Bronchial epithelial cell (primary cell): ENCODE measurements at regions not wholly inside any gene's neighbourhood (a gene's known extent, or its start where the extent isn't known, plus 50 kb on each side); places are given as distances from the start of the nearest gene placed in this dataset.

Source experiments
- DNase-seq: peaks from one replicate; pipeline ENCODE4 v3.0.0-alpha.2; 2010; ENCODE audit warnings: low read depth
- FAIRE-seq: peaks from 2 replicates; lab custom pipeline; 2011; peaks lifted over from hg19 to GRCh38; lab: Jason Lieb, UNC
- H3K27me3 ChIP-seq: 2 replicates; pipeline ENCODE4 v1.5.1; 2011; ENCODE audit warnings: low read length; ENCODE audit not compliant: control insufficient read depth, insufficient read depth
- H3K36me3 ChIP-seq: 2 replicates; pipeline ENCODE4 v1.5.1; 2011; ENCODE audit warnings: low read length; ENCODE audit not compliant: control insufficient read depth, insufficient read depth
- H3K4me3 ChIP-seq: 2 replicates; pipeline ENCODE4 v1.5.1; 2011; ENCODE audit warnings: mild to moderate bottlenecking, low read depth, low read length, control low read depth
- CTCF ChIP-seq: IDR thresholded peaks from 2 replicates; pipeline ENCODE4 v1.5.1; 2011; ENCODE audit warnings: mild to moderate bottlenecking, moderate library complexity, low read length, control low read depth, inconsistent platforms; ENCODE audit not compliant: insufficient read depth, severe bottlenecking

DNA sequence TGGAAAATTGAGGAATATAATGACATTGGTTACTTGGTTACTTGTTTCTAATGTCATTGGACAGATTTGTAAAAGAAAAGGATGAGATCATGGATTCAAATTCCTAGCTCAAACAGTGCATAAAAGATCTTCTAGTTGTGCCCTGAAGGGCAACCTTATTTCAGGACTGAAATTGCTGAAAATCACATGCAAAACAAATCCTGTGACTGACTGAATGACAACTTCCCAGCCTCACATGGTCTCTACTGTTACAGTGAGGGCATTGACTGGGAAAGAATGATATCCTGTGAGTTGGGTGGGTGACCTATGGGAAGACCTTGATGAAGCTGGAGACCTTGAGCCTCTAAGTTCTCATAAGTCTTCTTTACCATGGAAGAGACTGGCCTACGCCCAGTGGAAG is 90.4 kb upstream of the HAAO start:
- DNase-seq (no peak), FAIRE-seq (no peak)
- no peak overlapping the region for H3K4me3 ChIP-seq
- H3K36me3 ChIP-seq = no peaks in the 10 kb centered on the region
- no peaks in the 10 kb centered on the region for H3K27me3 ChIP-seq
- TF ChIP-seq CTCF = no peak

- DNase-seq (peak; percentile 98), FAIRE-seq (peak; percentile 32)
- Histone ChIP-seq H3K27me3 (no peaks in the 10 kb centered on the region), H3K36me3 (no peaks in the 10 kb centered on the region), H3K4me3 (no peak overlapping the region)
- no peak for TF ChIP-seq CTCF
Measured at GRCh38 chr2:42881732-42882131, 89.3 kb upstream of the HAAO start.

- FAIRE-seq = no peak
- no peak for TF ChIP-seq CTCF
- no peak for DNase-seq
- Histone ChIP-seq H3K27me3 (no peaks in the 10 kb centered on the region), H3K36me3 (no peaks in the 10 kb centered on the region), H3K4me3 (no peak overlapping the region)
Measured at GRCh38 chr2:42880738-42881690, 88.6 kb upstream of the HAAO start.

- H3K36me3 ChIP-seq = no peaks in the 10 kb centered on the region
- FAIRE-seq (no peak), DNase-seq (peak; percentile 47)
- H3K4me3 ChIP-seq = no peak overlapping the region
- no peaks in the 10 kb centered on the region for H3K27me3 ChIP-seq
- TF ChIP-seq CTCF = no peak
Measured at GRCh38 chr2:42879913-42880737, 87.7 kb upstream of the HAAO start.

DNA sequence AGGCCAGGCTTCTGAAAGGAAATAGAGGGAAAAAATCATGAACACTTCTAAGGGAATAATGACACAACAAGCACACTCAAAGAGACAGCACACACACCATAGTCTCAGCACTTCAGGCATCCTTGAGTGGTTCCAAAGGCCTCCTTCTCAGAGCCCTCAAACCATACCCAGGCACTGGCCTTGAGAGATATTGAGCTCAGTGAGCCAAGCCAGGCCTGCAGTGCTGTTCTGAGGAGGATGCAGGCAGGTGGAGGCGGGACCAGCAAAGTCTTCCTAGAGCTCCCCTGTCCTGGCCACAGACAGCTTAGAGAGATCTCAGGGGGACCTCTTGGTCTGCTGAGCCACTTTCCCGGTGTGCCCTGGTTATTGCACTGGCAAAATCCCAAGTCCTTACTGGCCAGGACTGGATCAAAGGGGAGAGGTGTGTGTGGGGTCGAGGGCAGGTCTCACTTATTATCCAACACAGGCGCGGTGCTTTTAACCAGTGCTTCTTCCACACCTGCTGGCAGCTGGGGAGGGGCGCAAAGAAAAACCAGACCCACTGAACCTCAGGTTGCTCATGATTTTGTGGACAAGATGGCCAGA is 86.8 kb upstream of the HAAO start:
- DNase-seq (no peak), FAIRE-seq (no peak)

More for the DNA sequence above, 86.8 kb upstream of the HAAO start:
- Histone ChIP-seq H3K4me3 (no peak overlapping the region), H3K36me3 (no peaks in the 10 kb centered on the region), H3K27me3 (no peaks in the 10 kb centered on the region)
- no peak for TF ChIP-seq CTCF
